CD4-positive, CD25-positive, alpha-beta regulatory T cell (primary cell): ENCODE measurements at regions not wholly inside any gene's neighbourhood (a gene's known extent, or its start where the extent isn't known, plus 50 kb on each side); places are given as distances from the start of the nearest gene placed in this dataset.
A peak's percentile ranks its signal among the peaks of the same experiment; 100 is the strongest.

Experiments used
- ATAC-seq, 2 donors: fragments of 150-1000 bp; cut with Tn5 transposase; one replicate each; pipeline ENCODE4 v1.10.0; 2021; ENCODE audit warnings: low read depth in 2 of 2, moderate number of reproducible peaks in 2 of 2, moderate library complexity in 1 of 2
- DNase-seq, 3 donors: peaks; one replicate each; pipeline versions ENCODE4 v3.0.0 to v3.0.0-alpha.2; 2012 to 2022; ENCODE audit warnings: mixed read lengths in 1 of 3
- H3K27ac ChIP-seq: one replicate; pipeline ENCODE4 v1.7.0; 2013; ENCODE audit warnings: mild to moderate bottlenecking, low read length; ENCODE audit not compliant: insufficient read depth, poor library complexity, severe bottlenecking
- H3K27me3 ChIP-seq: one replicate; pipeline ENCODE4 v1.7.0; 2013; ENCODE audit warnings: low read length; ENCODE audit not compliant: control insufficient read depth, insufficient read depth
- H3K36me3 ChIP-seq: one replicate; pipeline ENCODE4 v1.7.0; 2013; ENCODE audit warnings: mild to moderate bottlenecking, low read length, moderate library complexity; ENCODE audit not compliant: control insufficient read depth, insufficient read depth
- H3K4me1 ChIP-seq: 2 replicates; pipeline ENCODE4 v1.7.0; 2013; ENCODE audit warnings: mild to moderate bottlenecking, low read length; ENCODE audit not compliant: insufficient read depth, control insufficient read depth, poor library complexity, severe bottlenecking
- H3K4me3 ChIP-seq: one replicate; pipeline ENCODE4 v1.7.0; 2013; ENCODE audit warnings: low read depth, mild to moderate bottlenecking, low read length, moderate library complexity
- H3K9me3 ChIP-seq, 2 experiments: 1 replicate in 1 of 2; 2 replicates in 1 of 2; pipeline ENCODE4 v1.7.0; 2013; ENCODE audit warnings: low read length in 2 of 2, mild to moderate bottlenecking in 1 of 2, moderate library complexity in 1 of 2; ENCODE audit not compliant: control insufficient read depth in 2 of 2
- H3K27ac Mint-ChIP-seq, 3 donors: one replicate each; pipeline ENCODE4 v1.8.0; 2020 to 2022; ENCODE audit warnings: mild to moderate bottlenecking in 3 of 3, mixed read lengths in 3 of 3, moderate library complexity in 2 of 3
- H3K27me3 Mint-ChIP-seq: one replicate; pipeline ENCODE4 v1.8.0; 2022; ENCODE audit warnings: mild to moderate bottlenecking, mixed read lengths
- H3K36me3 Mint-ChIP-seq: one replicate; pipeline ENCODE4 v1.8.0; 2020; ENCODE audit warnings: mixed read lengths
- H3K4me1 Mint-ChIP-seq, 4 donors: one replicate each; pipeline ENCODE4 v1.8.0; 2020 to 2022; ENCODE audit warnings: mixed read lengths in 4 of 4, mild to moderate bottlenecking in 1 of 4
- H3K4me3 Mint-ChIP-seq, 4 donors: one replicate each; pipeline ENCODE4 v1.8.0; 2020 to 2022; ENCODE audit warnings: mild to moderate bottlenecking in 4 of 4, mixed read lengths in 4 of 4, moderate library complexity in 3 of 4
- H3K9me3 Mint-ChIP-seq, 7 donors: one replicate each; pipeline ENCODE4 v1.8.0; 2020 to 2022; ENCODE audit warnings: mixed read lengths in 7 of 7, mild to moderate bottlenecking in 3 of 7, moderate library complexity in 2 of 7

DNA sequence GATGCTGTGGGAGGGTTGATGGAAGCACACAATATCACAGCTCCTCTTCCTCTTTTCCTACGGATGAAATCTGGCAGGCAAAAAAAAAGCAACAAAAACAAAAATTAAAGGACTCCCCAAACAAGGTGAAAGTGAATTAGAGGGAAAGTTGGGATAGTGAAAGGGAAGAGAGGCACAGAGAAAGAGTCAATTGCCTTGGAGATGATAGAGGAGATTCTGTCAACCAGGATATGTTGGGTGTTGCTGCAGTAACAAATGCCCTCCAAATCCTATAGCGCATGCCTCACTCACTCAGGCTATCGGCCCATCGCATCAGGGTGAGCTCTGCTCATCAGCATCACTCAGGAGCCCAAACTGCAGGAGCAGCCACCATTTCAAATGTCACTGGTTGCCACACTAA is 119.1 kb downstream of the DLEU7 start:
- H3K27ac Mint-ChIP-seq, result peak overlapping the region in 2 of 3 donors; percentile 3 to 20
- peaks cover 11% of the 10 kb centered on the region for H3K27me3 Mint-ChIP-seq
- Histone ChIP-seq H3K4me1 (no peaks in the 10 kb centered on the region), H3K36me3 (no peaks in the 10 kb centered on the region), H3K9me3 (peaks cover 3 to 4% of the 10 kb centered on the region in 2 experiments), H3K27ac (no peak overlapping the region), H3K4me3 (no peak overlapping the region), H3K27me3 (no peaks in the 10 kb centered on the region)
- H3K36me3 Mint-ChIP-seq, result no peaks in the 10 kb centered on the region
- no peak overlapping the region for H3K4me3 Mint-ChIP-seq
- peaks cover 0 to 3% (median 0%) of the 10 kb centered on the region in 7 donors for H3K9me3 Mint-ChIP-seq
- H3K4me1 Mint-ChIP-seq, result peaks cover 0 to 1% (median 0%) of the 10 kb centered on the region in 4 donors
- no peak for DNase-seq
- ATAC-seq, result no peak

DNA sequence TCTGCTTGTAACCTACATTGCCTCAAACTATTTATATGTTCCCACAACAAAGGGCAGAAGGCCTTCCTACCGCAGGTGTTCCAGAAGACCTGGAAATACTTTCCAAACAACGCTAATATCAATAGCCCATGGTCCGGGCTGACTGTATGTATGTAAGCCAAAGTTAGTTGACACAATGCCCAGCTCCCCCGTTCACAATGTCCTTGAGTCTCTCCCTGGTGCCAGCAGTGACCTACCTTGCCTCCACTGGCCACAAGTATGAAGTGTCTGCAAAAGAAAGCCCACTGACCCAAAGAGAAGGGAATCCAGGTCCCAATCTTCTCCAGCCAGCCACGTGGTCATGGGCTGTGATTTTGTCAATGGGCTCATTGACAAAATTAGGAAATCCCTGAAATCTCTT is 118.6 kb downstream of the DLEU7 start:
- Histone ChIP-seq H3K9me3 (peaks cover 3 to 4% of the 10 kb centered on the region in 2 experiments), H3K27me3 (no peaks in the 10 kb centered on the region), H3K4me3 (no peak overlapping the region), H3K36me3 (no peaks in the 10 kb centered on the region), H3K4me1 (no peaks in the 10 kb centered on the region), H3K27ac (no peak overlapping the region)
- no peak for ATAC-seq
- H3K4me3 Mint-ChIP-seq, result no peak overlapping the region
- peaks cover 11% of the 10 kb centered on the region for H3K27me3 Mint-ChIP-seq
- DNase-seq, result no peak
- H3K4me1 Mint-ChIP-seq, result no peaks in the 10 kb centered on the region
- peaks cover 0 to 1% (median 0%) of the 10 kb centered on the region in 7 donors for H3K9me3 Mint-ChIP-seq
- no peak overlapping the region for H3K27ac Mint-ChIP-seq
- H3K36me3 Mint-ChIP-seq, result peaks cover 1% of the 10 kb centered on the region

DNA sequence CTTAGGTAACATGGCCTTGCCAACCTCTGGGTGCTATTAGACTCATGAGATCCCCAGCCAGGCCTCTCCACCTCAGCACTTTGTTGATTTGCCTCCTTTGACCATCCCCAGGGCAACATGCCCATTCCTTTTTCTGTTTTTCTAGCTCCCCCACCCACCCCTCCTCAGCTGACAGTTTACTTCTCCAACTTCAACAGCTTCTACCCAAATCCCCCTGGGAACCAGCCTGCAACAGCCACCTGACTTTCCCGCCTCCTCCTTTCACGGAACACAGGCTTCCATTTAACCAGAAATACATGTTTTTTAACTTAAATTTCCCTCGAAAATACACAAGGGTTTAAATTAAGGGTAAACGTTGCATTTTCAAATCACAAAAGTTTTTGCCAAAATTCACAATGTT is 117.3 kb downstream of the DLEU7 start:
- Mint-ChIP-seq H3K36me3 (peaks cover 4% of the 10 kb centered on the region), H3K27ac (no peak overlapping the region), H3K4me3 (no peak overlapping the region), H3K4me1 (no peaks in the 10 kb centered on the region), H3K9me3 (peaks cover 0 to 4% (median 4%) of the 10 kb centered on the region in 7 donors), H3K27me3 (peaks cover 11% of the 10 kb centered on the region)
- no peak for DNase-seq
- H3K36me3 ChIP-seq, result no peaks in the 10 kb centered on the region
- H3K4me3 ChIP-seq, result no peak overlapping the region
- no peaks in the 10 kb centered on the region for H3K4me1 ChIP-seq
- peaks cover 3 to 4% of the 10 kb centered on the region in 2 experiments for H3K9me3 ChIP-seq
- ATAC-seq, result no peak
- H3K27ac ChIP-seq, result no peak overlapping the region
- no peaks in the 10 kb centered on the region for H3K27me3 ChIP-seq

DNA sequence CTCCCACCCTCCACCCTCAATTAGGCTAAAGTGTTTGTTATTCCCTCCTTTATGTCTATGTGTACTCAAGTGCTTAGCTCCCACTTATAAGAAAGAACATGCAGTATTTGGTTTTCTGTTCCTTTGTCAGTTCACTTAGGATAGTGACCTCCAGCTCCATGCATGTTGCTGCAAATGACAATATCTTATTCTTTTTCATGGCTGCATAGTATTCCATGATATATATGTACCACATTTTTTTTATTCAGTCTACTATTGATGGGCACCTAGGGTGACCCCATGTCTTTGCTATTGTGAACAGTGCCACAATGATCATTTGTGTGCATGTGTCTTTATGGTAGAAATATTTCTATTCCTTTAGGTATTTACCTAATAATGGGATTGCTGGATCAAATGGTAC is 114.3 kb downstream of the DLEU7 start:
- no peak overlapping the region for H3K27ac Mint-ChIP-seq
- H3K4me1 ChIP-seq, result peaks cover 4% of the 10 kb centered on the region
- peaks cover 4% of the 10 kb centered on the region for H3K36me3 Mint-ChIP-seq
- DNase-seq, result no peak
- H3K4me3 ChIP-seq, result no peak overlapping the region
- H3K27me3 Mint-ChIP-seq, result peaks cover 16% of the 10 kb centered on the region
- H3K4me1 Mint-ChIP-seq, result peaks cover 7 to 18% (median 10%) of the 10 kb centered on the region in 4 donors
- ATAC-seq, result no peak
- no peak overlapping the region for H3K4me3 Mint-ChIP-seq
- peaks cover 0 to 4% (median 4%) of the 10 kb centered on the region in 7 donors for H3K9me3 Mint-ChIP-seq
- no peaks in the 10 kb centered on the region for H3K36me3 ChIP-seq
- H3K27ac ChIP-seq, result no peak overlapping the region
- no peaks in the 10 kb centered on the region for H3K27me3 ChIP-seq
- peaks cover 3 to 4% of the 10 kb centered on the region in 2 experiments for H3K9me3 ChIP-seq

DNA sequence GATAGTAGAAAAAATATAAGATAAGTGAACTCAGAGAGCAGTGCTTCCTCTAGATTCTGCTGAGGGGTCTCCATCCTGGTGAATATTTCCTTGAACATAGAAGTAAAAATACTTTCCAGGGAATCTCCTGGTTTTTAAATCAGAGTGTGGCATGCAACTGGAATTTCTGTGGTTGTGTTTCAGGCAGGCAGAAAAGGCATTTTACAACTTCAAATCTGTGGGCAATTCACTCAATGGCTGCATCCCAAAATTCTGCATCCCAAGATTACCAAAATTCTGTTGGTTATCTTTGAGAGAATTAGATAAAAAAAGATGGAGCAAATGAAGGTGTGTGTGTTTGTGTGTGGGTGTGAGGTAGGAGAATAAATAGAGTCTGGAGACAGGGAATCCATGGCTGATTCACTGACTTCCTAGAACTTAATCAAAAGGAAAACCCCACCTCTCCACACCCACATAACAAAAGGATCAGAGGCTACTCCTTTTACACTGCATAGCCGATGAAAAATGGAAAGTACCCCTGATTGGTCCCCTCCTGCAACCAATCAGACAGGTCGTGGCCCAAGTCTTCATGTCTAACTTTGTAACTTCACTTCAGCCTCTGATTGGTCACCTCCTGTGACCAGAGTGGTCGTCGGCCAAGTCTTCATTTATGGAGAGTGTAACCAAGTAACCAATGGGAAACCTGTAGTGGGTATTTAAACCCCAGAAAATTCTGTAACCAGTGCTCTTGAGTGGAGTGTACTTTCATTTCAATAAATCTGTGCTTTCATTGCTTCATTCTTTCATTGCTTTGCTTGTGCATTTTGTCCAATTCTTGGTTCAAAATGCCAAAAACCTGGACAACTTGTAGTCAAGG is 112.8 kb downstream of the DLEU7 start:
- no peak overlapping the region for H3K4me3 ChIP-seq
- H3K4me1 ChIP-seq, result peaks cover 4% of the 10 kb centered on the region
- Mint-ChIP-seq H3K36me3 (peaks cover 4% of the 10 kb centered on the region), H3K27me3 (peaks cover 20% of the 10 kb centered on the region), H3K9me3 (peaks cover 0 to 4% (median 3%) of the 10 kb centered on the region in 7 donors), H3K4me3 (no peak overlapping the region), H3K27ac (no peak overlapping the region), H3K4me1 (peaks cover 7 to 18% (median 12%) of the 10 kb centered on the region in 4 donors)
- H3K27ac ChIP-seq, result no peak overlapping the region
- DNase-seq (no peak), ATAC-seq (no peak)
- peaks cover 3 to 4% of the 10 kb centered on the region in 2 experiments for H3K9me3 ChIP-seq
- H3K36me3 ChIP-seq, result no peaks in the 10 kb centered on the region
- H3K27me3 ChIP-seq, result no peaks in the 10 kb centered on the region

DNA sequence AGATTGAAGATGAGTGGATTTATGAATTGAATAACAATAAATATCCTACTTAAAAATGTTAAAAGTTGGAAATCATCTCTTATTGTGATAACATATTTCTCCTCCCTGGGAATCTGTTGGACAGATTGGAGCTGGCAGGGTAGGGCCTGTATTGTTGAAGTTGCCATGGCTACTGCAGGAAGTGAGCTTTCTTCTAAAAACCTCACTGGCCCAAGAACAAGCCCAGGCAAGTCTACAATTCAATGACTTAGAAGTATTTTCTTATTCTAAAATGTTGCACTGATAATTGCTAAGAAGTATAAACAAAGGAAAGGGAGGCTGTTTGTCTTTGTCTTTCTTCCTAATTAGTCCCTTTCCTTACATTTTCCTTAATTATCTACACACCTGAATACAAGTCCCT is 112.1 kb downstream of the DLEU7 start:
- Histone ChIP-seq H3K36me3 (no peaks in the 10 kb centered on the region), H3K4me3 (no peak overlapping the region), H3K4me1 (peaks cover 4% of the 10 kb centered on the region), H3K27me3 (no peaks in the 10 kb centered on the region), H3K27ac (no peak overlapping the region), H3K9me3 (peaks cover 3 to 4% of the 10 kb centered on the region in 2 experiments)
- H3K27ac Mint-ChIP-seq, result no peak overlapping the region
- DNase-seq, result peak in 1 of 3 donors; percentile 63
- H3K9me3 Mint-ChIP-seq, result peaks cover 0 to 5% (median 3%) of the 10 kb centered on the region in 7 donors
- peaks cover 20% of the 10 kb centered on the region for H3K27me3 Mint-ChIP-seq
- H3K4me1 Mint-ChIP-seq, result peaks cover 7 to 18% (median 12%) of the 10 kb centered on the region in 4 donors
- H3K36me3 Mint-ChIP-seq, result peaks cover 4% of the 10 kb centered on the region
- no peak for ATAC-seq
- no peak overlapping the region for H3K4me3 Mint-ChIP-seq

DNA sequence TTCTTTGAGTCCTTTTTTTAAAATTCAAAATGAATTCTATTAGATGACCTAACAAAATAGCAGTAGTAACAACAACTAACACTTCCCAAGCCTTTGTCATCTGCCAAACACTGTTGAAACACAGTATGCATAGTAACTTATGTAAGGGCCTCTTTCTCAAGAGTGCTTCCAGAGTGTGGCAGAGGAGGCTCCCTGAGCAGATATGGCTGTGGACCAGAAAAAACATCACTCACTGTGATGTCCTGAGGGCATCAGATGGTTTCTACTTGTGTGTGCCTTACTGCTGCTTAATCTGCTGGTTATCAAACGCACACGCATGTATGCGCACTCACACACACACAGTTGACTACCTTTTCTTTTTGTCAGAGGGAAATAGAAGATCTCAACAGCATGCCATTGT is 110.8 kb downstream of the DLEU7 start:
- peaks cover 7 to 18% (median 12%) of the 10 kb centered on the region in 4 donors for H3K4me1 Mint-ChIP-seq
- ATAC-seq, result no peak
- H3K4me3 Mint-ChIP-seq, result no peak overlapping the region
- no peak for DNase-seq
- H3K9me3 Mint-ChIP-seq, result peaks cover 0 to 5% (median 3%) of the 10 kb centered on the region in 7 donors
- Histone ChIP-seq H3K27ac (no peak overlapping the region), H3K4me1 (peaks cover 4% of the 10 kb centered on the region), H3K27me3 (no peaks in the 10 kb centered on the region), H3K36me3 (no peaks in the 10 kb centered on the region), H3K4me3 (no peak overlapping the region), H3K9me3 (peaks cover 3 to 4% of the 10 kb centered on the region in 2 experiments)
- peaks cover 4% of the 10 kb centered on the region for H3K36me3 Mint-ChIP-seq
- H3K27me3 Mint-ChIP-seq, result peaks cover 13% of the 10 kb centered on the region
- no peak overlapping the region for H3K27ac Mint-ChIP-seq
